ENCODE measurements at regions not wholly inside any gene's neighbourhood (a gene's known extent, or its start where the extent isn't known, plus 50 kb on each side); places are given as distances from the start of the nearest gene placed in this dataset.

- Mint-ChIP-seq H3K27me3 (ENCODE audit: low read depth in 2 of 2) (peaks cover 14 to 44% of the 10 kb centered on the region in 2 donors), H3K4me3 (no peak overlapping the region), H3K9me3 (no peaks in the 10 kb centered on the region), H3K36me3 (no peaks in the 10 kb centered on the region), H3K27ac (no peak overlapping the region), H3K4me1 (no peaks in the 10 kb centered on the region)
- DNase-seq: no peak
- Histone ChIP-seq H3K4me3 (ENCODE audit: low read length) (no peak overlapping the region), H3K4me1 (ENCODE audit: control insufficient read depth, insufficient read depth, low read length) (no peaks in the 10 kb centered on the region), H3K27ac (ENCODE audit: low read length) (no peak overlapping the region), H3K36me3 (ENCODE audit: control insufficient read depth, insufficient read depth, low read length) (no peaks in the 10 kb centered on the region), H3K27me3 (ENCODE audit: control insufficient read depth, insufficient read depth, low read length) (no peaks in the 10 kb centered on the region), H3K9me3 (ENCODE audit: control insufficient read depth, insufficient read depth, low read length) (no peaks in the 10 kb centered on the region)
- 94% methylated on average over 1 of the region's 1 CpG for WGBS (ENCODE audit: insufficient coverage)
- ATAC-seq: no peak
- intact Hi-C loops (cut with micrococcal nuclease): no loop called here
- TF ChIP-seq CTCF (IDR thresholded peaks at IDR 0.05): no peak
Observed at GRCh38 chr15:70407955-70408354, 310.2 kb upstream of the TLE3 start.

DNA sequence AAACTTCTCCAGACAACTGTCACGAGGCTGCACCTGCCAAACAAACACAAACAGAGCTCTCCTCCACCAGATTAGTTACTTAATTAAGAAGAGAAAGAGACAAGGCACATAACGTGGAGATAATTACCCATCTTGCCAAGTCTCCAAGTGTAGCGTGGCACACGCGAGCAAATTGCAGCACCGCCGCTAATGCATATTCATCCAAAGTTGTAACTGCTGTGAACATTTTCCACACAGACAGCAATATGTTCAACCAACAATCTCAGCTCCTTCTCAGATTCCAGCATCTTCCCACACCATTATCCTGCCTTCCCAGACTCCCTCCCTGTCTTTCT lies 309.6 kb upstream of the TLE3 start:
- no peaks in the 10 kb centered on the region for H3K36me3 ChIP-seq (ENCODE audit: control insufficient read depth, insufficient read depth, low read length)
- Mint-ChIP-seq H3K4me3 (no peak overlapping the region), H3K4me1 (no peaks in the 10 kb centered on the region), H3K36me3 (no peaks in the 10 kb centered on the region), H3K27ac (no peak overlapping the region), H3K27me3 (ENCODE audit: low read depth in 2 of 2) (peaks cover 14 to 44% of the 10 kb centered on the region in 2 donors), H3K9me3 (no peaks in the 10 kb centered on the region)
- H3K27ac ChIP-seq (ENCODE audit: low read length): no peak overlapping the region
- H3K27me3 ChIP-seq (ENCODE audit: control insufficient read depth, insufficient read depth, low read length): no peaks in the 10 kb centered on the region
- TF ChIP-seq CTCF (IDR thresholded peaks at IDR 0.05): no peak
- WGBS (ENCODE audit: insufficient coverage): 97% methylated on average over 7 of the region's 7 CpGs
- no peaks in the 10 kb centered on the region for H3K4me1 ChIP-seq (ENCODE audit: control insufficient read depth, insufficient read depth, low read length)
- ATAC-seq: no peak
- intact Hi-C loops (cut with micrococcal nuclease): no loop called here
- DNase-seq: no peak
- no peaks in the 10 kb centered on the region for H3K9me3 ChIP-seq (ENCODE audit: control insufficient read depth, insufficient read depth, low read length)
- no peak overlapping the region for H3K4me3 ChIP-seq (ENCODE audit: low read length)

DNA sequence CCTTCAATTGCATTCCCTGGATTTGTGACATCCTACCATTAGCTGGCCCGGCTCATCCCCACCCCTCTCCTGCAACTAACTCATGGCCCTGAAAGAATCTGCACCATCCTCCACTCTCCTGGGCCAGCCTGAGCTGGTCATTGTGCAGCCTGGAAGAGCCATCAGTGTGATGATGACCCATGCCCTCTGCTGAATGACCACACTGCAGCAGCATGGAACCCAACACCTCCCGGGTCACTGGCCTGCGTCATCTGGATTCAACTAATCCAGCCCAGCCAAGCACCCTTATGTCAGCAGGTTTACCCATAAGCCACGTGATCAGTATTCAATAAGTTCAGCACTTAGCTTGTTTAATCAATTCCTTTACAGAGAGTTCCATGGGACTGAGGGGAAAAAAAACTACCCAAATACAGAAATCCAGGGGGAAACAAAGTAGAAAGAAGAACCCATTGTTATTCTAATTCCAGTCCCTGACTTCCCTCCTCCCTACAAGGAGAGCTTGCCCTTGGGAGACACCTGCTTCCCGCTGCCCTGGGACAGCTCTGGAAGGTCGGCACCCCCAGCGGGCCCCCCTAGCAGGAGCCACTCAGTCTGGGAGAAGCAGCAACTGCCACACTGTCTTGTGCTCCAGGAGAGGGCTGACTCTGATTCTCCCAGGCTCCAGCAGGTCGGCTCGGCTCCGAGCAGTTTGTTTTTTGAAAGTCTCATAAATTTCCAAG lies 309.1 kb upstream of the TLE3 start:
- no peak overlapping the region for H3K27ac ChIP-seq (ENCODE audit: low read length)
- no peak for TF ChIP-seq CTCF (IDR thresholded peaks at IDR 0.05)
- 92% methylated on average over 10 of the region's 10 CpGs for WGBS (ENCODE audit: insufficient coverage)
- Mint-ChIP-seq H3K27ac (no peak overlapping the region), H3K4me1 (no peaks in the 10 kb centered on the region), H3K4me3 (no peak overlapping the region), H3K27me3 (ENCODE audit: low read depth in 2 of 2) (peaks cover 14 to 45% of the 10 kb centered on the region in 2 donors), H3K9me3 (no peaks in the 10 kb centered on the region), H3K36me3 (no peaks in the 10 kb centered on the region)
- H3K4me1 ChIP-seq (ENCODE audit: control insufficient read depth, insufficient read depth, low read length): no peaks in the 10 kb centered on the region
- no peaks in the 10 kb centered on the region for H3K9me3 ChIP-seq (ENCODE audit: control insufficient read depth, insufficient read depth, low read length)
- DNase-seq (no peak), ATAC-seq (no peak)
- intact Hi-C loops (cut with micrococcal nuclease): no loop called here
- H3K27me3 ChIP-seq (ENCODE audit: control insufficient read depth, insufficient read depth, low read length): no peaks in the 10 kb centered on the region
- no peaks in the 10 kb centered on the region for H3K36me3 ChIP-seq (ENCODE audit: control insufficient read depth, insufficient read depth, low read length)
- H3K4me3 ChIP-seq (ENCODE audit: low read length): no peak overlapping the region

- Mint-ChIP-seq H3K9me3 (no peaks in the 10 kb centered on the region), H3K27me3 (ENCODE audit: low read depth in 2 of 2) (peaks cover 16 to 37% of the 10 kb centered on the region in 2 donors), H3K4me1 (no peaks in the 10 kb centered on the region), H3K27ac (no peak overlapping the region), H3K36me3 (no peaks in the 10 kb centered on the region), H3K4me3 (no peak overlapping the region)
- intact Hi-C loops (cut with micrococcal nuclease): no loop called here
- Histone ChIP-seq H3K4me3 (ENCODE audit: low read length) (no peak overlapping the region), H3K4me1 (ENCODE audit: control insufficient read depth, insufficient read depth, low read length) (no peaks in the 10 kb centered on the region), H3K36me3 (ENCODE audit: control insufficient read depth, insufficient read depth, low read length) (no peaks in the 10 kb centered on the region), H3K27ac (ENCODE audit: low read length) (no peak overlapping the region), H3K9me3 (ENCODE audit: control insufficient read depth, insufficient read depth, low read length) (no peaks in the 10 kb centered on the region), H3K27me3 (ENCODE audit: control insufficient read depth, insufficient read depth, low read length) (no peaks in the 10 kb centered on the region)
- WGBS (ENCODE audit: insufficient coverage): 90% methylated on average over 4 of the region's 4 CpGs
- DNase-seq (no peak), ATAC-seq (no peak)
- no peak for TF ChIP-seq CTCF (IDR thresholded peaks at IDR 0.05)
Observed at GRCh38 chr15:70401709-70402108, 304.0 kb upstream of the TLE3 start.
